Large intestine (tissue), 3 donors: ENCODE measurements at regions not wholly inside any gene's neighbourhood (a gene's known extent, or its start where the extent isn't known, plus 50 kb on each side); places are given as distances from the start of the nearest gene placed in this dataset.
"Not testable (repeated sequence)": the region's sequence is repeated elsewhere in the genome, so short reads cannot be mapped to it uniquely, and the experiment has no call there.

Experiments
- DNase-seq, 2 donors: peaks; one replicate each; pipeline versions ENCODE4 v3.0.0 to v3.0.0-alpha.2; 2013
- H3K27ac ChIP-seq: one replicate; pipeline ENCODE4 v1.5.1; 2013; ENCODE audit warnings: low read length
- H3K27me3 ChIP-seq: 2 replicates; pipeline ENCODE4 v1.6.1; 2013; ENCODE audit warnings: low read length; ENCODE audit not compliant: control insufficient read depth, insufficient read depth
- H3K36me3 ChIP-seq: 2 replicates; pipeline ENCODE4 v1.6.1; 2013; ENCODE audit warnings: low read length; ENCODE audit not compliant: control insufficient read depth, insufficient read depth
- H3K4me1 ChIP-seq: one replicate; pipeline ENCODE4 v1.6.1; 2013; ENCODE audit warnings: low read length; ENCODE audit not compliant: control insufficient read depth, insufficient read depth
- H3K4me3 ChIP-seq: one replicate; pipeline ENCODE4 v1.5.1; 2013; ENCODE audit warnings: low read length
- H3K9me3 ChIP-seq: one replicate; pipeline ENCODE4 v1.6.1; 2013; ENCODE audit warnings: mild to moderate bottlenecking, low read depth, low read length, moderate library complexity; ENCODE audit not compliant: control insufficient read depth
- WGBS: methylation state at CpG from one replicate; pipeline ENCODE4 v1.1.5; 2013; ENCODE audit warnings: low lambda C conversion rate; ENCODE audit not compliant: insufficient coverage; 5-methylcytosine and 5-hydroxymethylcytosine counted together

DNA sequence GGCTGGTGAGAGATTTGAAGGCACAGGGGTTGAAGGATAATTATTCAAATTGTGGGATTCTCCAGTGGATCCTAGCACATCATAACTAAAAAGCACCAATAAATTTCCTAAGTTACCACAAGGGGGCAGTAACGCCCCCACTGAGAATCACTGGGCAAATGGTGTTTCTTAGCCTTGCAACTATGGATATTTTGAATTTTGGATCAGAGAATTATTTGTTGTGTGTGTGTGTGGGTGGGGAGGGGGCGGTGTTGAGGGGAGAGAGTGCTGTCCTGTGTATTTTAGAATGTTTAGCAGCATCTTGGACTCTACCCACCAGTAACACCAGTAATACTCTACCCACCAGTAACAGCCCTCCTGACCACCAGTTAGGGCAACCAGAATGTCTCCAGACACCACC lies 63.3 kb upstream of the PRKG1 start:
- Histone ChIP-seq H3K27ac (no peak overlapping the region), H3K9me3 (no peaks in the 10 kb centered on the region), H3K27me3 (no peaks in the 10 kb centered on the region), H3K4me1 (no peaks in the 10 kb centered on the region), H3K4me3 (no peak overlapping the region), H3K36me3 (no peaks in the 10 kb centered on the region)
- no CpG with 5 or more reads among the region's 2 CpGs for WGBS
- peak in 1 of 2 donors; percentile 11 for DNase-seq

DNA sequence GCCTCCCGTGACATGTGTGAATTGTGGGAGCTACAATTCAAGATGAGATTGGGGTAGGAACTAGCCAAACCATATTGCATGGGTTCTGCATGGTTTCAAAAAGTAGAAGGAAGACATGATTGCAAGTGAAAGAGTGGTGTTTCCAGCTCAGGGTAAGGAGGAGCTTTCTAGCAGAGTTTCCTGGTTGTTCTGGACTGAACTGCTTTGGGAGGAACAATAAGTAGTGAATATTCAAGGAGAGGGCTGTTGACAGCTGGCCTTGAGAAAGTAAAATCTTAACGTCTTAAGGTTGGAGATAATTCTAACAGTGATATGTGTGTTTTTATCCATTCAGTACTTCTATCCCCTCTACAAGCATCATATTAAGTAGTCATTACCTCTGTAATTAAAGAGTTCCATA lies 62.2 kb upstream of the PRKG1 start:
- WGBS: 100% methylated on average over 1 of the region's 2 CpGs
- no peak for DNase-seq

DNA sequence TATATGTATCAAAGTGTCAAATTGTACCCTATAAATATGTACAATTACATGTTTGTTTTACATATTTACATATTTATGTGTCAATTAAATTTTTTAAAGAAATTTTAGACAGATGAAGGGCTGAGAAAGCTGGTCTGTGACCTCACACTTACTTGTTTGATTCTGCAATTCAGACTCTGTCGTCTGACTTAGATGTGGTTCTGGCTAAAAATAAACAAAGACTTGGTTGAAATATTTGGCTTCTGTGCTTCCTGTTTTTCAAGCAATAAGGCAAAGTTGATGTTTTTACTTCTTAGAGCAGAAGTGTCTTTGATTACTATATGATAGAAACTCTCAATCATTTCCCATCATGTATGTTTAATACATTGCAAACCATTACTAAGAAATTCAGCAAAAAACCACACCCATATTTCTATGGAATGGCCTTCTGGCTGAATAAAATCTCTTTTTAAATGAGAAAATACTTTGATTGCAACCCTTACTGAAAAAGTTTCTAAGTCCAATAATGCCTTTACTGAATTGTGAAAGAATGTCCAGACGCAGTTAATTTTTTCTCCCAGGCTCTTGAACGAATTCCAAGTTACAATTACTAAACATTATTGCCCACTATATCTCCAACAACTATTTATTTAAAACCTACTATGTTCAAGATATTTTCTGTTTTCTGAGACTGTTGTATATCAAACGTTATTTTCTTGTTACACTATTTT lies 59.5 kb upstream of the PRKG1 start:
- no peak for DNase-seq
- no peaks in the 10 kb centered on the region for H3K36me3 ChIP-seq
- WGBS: 70% methylated on average over 3 of the region's 4 CpGs
- H3K27me3 ChIP-seq: no peaks in the 10 kb centered on the region
- H3K9me3 ChIP-seq: no peaks in the 10 kb centered on the region
- no peak overlapping the region for H3K27ac ChIP-seq
- no peak overlapping the region for H3K4me3 ChIP-seq
- no peaks in the 10 kb centered on the region for H3K4me1 ChIP-seq

More for the DNA sequence above, 62.2 kb upstream of the PRKG1 start:
- Histone ChIP-seq H3K9me3 (no peaks in the 10 kb centered on the region), H3K4me3 (no peak overlapping the region), H3K36me3 (no peaks in the 10 kb centered on the region), H3K27ac (no peak overlapping the region), H3K4me1 (no peaks in the 10 kb centered on the region), H3K27me3 (no peaks in the 10 kb centered on the region)

DNA sequence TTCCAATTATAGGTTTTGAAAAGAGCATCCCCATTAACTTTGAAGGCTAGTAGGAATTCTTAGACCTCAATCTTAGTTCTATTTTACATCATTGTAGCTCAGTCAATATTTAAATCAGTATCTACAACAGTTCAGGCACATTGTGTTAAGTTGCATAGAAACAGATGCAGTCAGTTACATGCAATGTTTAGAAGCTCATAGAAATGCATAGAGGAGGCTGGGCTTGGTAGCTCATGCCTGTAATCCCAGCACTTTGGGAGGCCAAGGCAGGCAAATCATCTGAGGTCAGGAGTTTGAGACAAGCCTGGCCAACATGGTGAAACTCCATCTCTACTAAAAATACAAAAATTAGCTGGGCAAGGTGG lies 58.9 kb upstream of the PRKG1 start:
- not testable (repeated sequence) for H3K4me3 ChIP-seq, H3K36me3 ChIP-seq, H3K27me3 ChIP-seq, H3K9me3 ChIP-seq, H3K4me1 ChIP-seq, H3K27ac ChIP-seq, DNase-seq

DNA sequence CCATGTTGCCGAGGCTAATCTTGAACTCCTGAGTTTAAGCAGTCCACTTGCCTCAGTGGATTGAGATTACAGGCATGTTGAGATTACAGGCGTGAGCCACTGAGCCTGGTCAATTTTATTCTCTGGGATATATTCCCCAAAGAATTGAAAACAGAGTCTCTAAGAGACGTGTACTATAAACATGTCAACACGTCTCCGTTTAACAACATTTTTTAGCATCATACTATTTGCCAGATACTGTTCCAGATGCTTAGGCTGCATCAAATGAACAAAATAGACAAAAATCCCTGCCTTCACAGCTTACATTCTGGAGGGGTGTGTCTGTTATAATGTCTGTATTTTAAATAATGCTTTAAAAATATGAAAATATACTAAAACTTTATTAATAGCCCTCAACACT lies 54.1 kb upstream of the PRKG1 start:
- Histone ChIP-seq H3K27ac (no peak overlapping the region), H3K9me3 (no peaks in the 10 kb centered on the region), H3K27me3 (no peaks in the 10 kb centered on the region), H3K36me3 (no peaks in the 10 kb centered on the region), H3K4me3 (no peak overlapping the region), H3K4me1 (no peaks in the 10 kb centered on the region)
- no peak for DNase-seq
- 100% methylated on average over 1 of the region's 5 CpGs for WGBS

DNA sequence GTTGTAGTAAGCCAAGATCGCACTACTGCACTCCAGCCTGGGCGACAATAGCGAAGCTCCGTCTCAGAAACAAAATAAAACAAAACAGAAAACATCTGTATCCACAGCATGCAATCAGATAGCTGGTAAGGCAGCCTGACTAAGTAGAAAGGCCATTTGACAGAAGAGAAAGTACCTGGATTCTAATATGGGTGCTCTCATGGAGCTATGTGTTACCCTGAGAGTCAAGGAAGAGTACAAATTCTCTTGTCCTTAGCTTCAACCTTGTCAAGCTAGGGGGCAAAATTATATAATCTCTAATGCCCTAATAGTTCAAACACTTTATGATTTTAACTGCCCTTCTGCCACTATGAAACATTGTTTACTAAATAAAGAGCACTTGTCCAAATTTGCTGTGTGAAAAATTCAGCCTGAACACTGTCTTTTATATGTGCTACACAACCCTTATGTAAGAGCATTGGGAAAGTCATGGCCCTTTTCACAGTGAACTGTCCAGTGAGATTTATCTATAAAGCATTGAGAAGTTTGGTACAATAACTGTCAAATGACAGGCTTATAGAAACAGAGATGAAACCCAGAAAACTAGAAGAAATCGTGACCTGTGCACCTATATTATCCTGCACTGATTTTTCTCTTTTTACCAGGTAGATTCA lies 51.2 kb upstream of the PRKG1 start:
- WGBS: 100% methylated on average over 1 of the region's 5 CpGs
- DNase-seq: no peak
- no peak overlapping the region for H3K4me3 ChIP-seq
- no peaks in the 10 kb centered on the region for H3K27me3 ChIP-seq
- no peaks in the 10 kb centered on the region for H3K9me3 ChIP-seq
- H3K4me1 ChIP-seq: no peaks in the 10 kb centered on the region
- H3K36me3 ChIP-seq: no peaks in the 10 kb centered on the region
- H3K27ac ChIP-seq: no peak overlapping the region

DNA sequence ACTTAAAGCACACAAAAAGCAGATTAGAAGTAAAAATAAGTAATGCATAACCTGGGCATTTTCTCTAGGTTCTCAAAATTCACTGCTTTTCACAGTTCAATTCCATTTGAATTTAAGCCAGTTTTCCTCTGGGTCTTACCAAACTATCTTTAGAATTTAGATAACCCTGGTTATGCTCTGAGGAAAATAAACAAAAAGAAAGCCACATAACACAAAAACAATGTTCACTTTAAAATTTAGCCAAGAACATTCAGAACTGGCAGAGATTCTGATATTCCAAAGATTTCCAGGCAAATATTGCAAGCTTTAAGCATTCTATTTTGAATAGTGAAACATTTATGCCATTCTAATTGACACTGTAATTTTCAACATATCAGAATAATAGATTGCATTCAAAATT lies 50.7 kb upstream of the PRKG1 start:
- H3K36me3 ChIP-seq: no peaks in the 10 kb centered on the region
- DNase-seq: no peak
- no peak overlapping the region for H3K27ac ChIP-seq
- H3K27me3 ChIP-seq: no peaks in the 10 kb centered on the region
- no peak overlapping the region for H3K4me3 ChIP-seq
- no peaks in the 10 kb centered on the region for H3K9me3 ChIP-seq
- no peaks in the 10 kb centered on the region for H3K4me1 ChIP-seq
